H9 (cell line): ENCODE measurements at regions not wholly inside any gene's neighbourhood (a gene's known extent, or its start where the extent isn't known, plus 50 kb on each side); places are given as distances from the start of the nearest gene placed in this dataset.

ENCODE experiments used
- DNase-seq: peaks from one replicate; pipeline ENCODE4 v3.0.0-alpha.2; 2017
- H2AFZ ChIP-seq: one replicate; pipeline ENCODE4 v1.6.1; 2013; ENCODE audit warnings: mild to moderate bottlenecking, low read length, control low read depth, moderate library complexity
- H2AK5ac ChIP-seq: 2 replicates; pipeline ENCODE4 v1.6.1; 2013; ENCODE audit warnings: low read length, control low read depth, mixed read lengths; ENCODE audit not compliant: insufficient read length
- H2BK120ac ChIP-seq: one replicate; pipeline ENCODE4 v1.6.1; 2013; ENCODE audit warnings: low read depth, mild to moderate bottlenecking, low read length, control low read depth, inconsistent platforms; ENCODE audit not compliant: poor library complexity, severe bottlenecking
- H2BK12ac ChIP-seq: 2 replicates; pipeline ENCODE4 v1.6.1; 2013; ENCODE audit warnings: low read length, control low read depth, mixed read lengths, low read depth; ENCODE audit not compliant: insufficient read length
- H2BK15ac ChIP-seq: 2 replicates; pipeline ENCODE4 v1.6.1; 2013; ENCODE audit warnings: low read depth, low read length, control low read depth
- H2BK20ac ChIP-seq: one replicate; pipeline ENCODE4 v1.6.1; 2013; ENCODE audit warnings: low read depth, mild to moderate bottlenecking, low read length, control low read depth, inconsistent platforms; ENCODE audit not compliant: poor library complexity, severe bottlenecking
- H2BK5ac ChIP-seq: 2 replicates; pipeline ENCODE4 v1.6.1; 2013; ENCODE audit warnings: low read length, control low read depth, mixed read lengths; ENCODE audit not compliant: insufficient read length
- H3K14ac ChIP-seq: 2 replicates; pipeline ENCODE4 v1.6.1; 2013; ENCODE audit warnings: low read length, control low read depth; ENCODE audit not compliant: insufficient read depth
- H3K18ac ChIP-seq: 2 replicates; pipeline ENCODE4 v1.6.1; 2013; ENCODE audit warnings: low read depth, mild to moderate bottlenecking, mixed read lengths, low read length, control low read depth; ENCODE audit not compliant: insufficient read length
- H3K23ac ChIP-seq: 2 replicates; pipeline ENCODE4 v1.6.1; 2013; ENCODE audit warnings: low read length, control low read depth, mixed read lengths, low read depth; ENCODE audit not compliant: insufficient read length
- H3K23me2 ChIP-seq: 2 replicates; pipeline ENCODE4 v1.6.1; 2013; ENCODE audit warnings: low read depth, mild to moderate bottlenecking, mixed read lengths, low read length, control low read depth; ENCODE audit not compliant: insufficient read length, poor library complexity, severe bottlenecking
- H3K27ac ChIP-seq: 2 replicates; pipeline ENCODE4 v1.5.1; 2013; ENCODE audit warnings: low read length, control low read depth, mixed read lengths, low read depth; ENCODE audit not compliant: insufficient read length
- H3K27me3 ChIP-seq: 2 replicates; pipeline ENCODE4 v1.6.1; 2013; ENCODE audit warnings: low read length, control low read depth, inconsistent platforms; ENCODE audit not compliant: insufficient read depth
- H3K4ac ChIP-seq: 2 replicates; pipeline ENCODE4 v1.6.1; 2013; ENCODE audit warnings: low read depth, mild to moderate bottlenecking, control low read depth, inconsistent platforms, low read length, moderate library complexity
- H3K4me1 ChIP-seq: 2 replicates; pipeline ENCODE4 v1.6.1; 2013; ENCODE audit warnings: low read length, control low read depth, inconsistent platforms; ENCODE audit not compliant: insufficient read depth
- H3K4me2 ChIP-seq: 2 replicates; pipeline ENCODE4 v1.6.1; 2013; ENCODE audit warnings: low read length, control low read depth, mixed read lengths; ENCODE audit not compliant: insufficient read length, insufficient read depth
- H3K56ac ChIP-seq: 2 replicates; pipeline ENCODE4 v1.6.1; 2013; ENCODE audit warnings: low read depth, mild to moderate bottlenecking, mixed read lengths, low read length, control low read depth; ENCODE audit not compliant: insufficient read length
- H3K79me1 ChIP-seq: 2 replicates; pipeline ENCODE4 v1.6.1; 2013; ENCODE audit warnings: low read depth, mild to moderate bottlenecking, moderate library complexity, low read length, control low read depth, inconsistent platforms; ENCODE audit not compliant: insufficient read depth, poor library complexity, severe bottlenecking
- H3K79me2 ChIP-seq: 2 replicates; pipeline ENCODE4 v1.6.1; 2013; ENCODE audit warnings: low read length, control low read depth, inconsistent platforms; ENCODE audit not compliant: insufficient read depth
- H3K9ac ChIP-seq: 2 replicates; pipeline ENCODE4 v1.6.1; 2013; ENCODE audit warnings: low read length, control low read depth, mixed read lengths; ENCODE audit not compliant: insufficient read length; ENCODE audit errors: extremely low read depth
- H3K9me3 ChIP-seq: one replicate; pipeline ENCODE4 v1.6.1; 2013; ENCODE audit warnings: low read depth, low read length, inconsistent platforms; ENCODE audit not compliant: control insufficient read depth
- H3T11ph ChIP-seq: one replicate; pipeline ENCODE4 v1.6.1; 2013; ENCODE audit warnings: mild to moderate bottlenecking, low read length, control low read depth, inconsistent platforms
- H4K20me1 ChIP-seq: one replicate; pipeline ENCODE4 v1.6.1; 2013; ENCODE audit not compliant: control insufficient read depth, insufficient read length, insufficient read depth
- H4K5ac ChIP-seq: 2 replicates; pipeline ENCODE4 v1.6.1; 2013; ENCODE audit warnings: low read depth, mild to moderate bottlenecking, mixed read lengths, low read length, control low read depth; ENCODE audit not compliant: insufficient read length
- H4K8ac ChIP-seq: replicated peaks from 2 replicates; pipeline ENCODE4 v1.6.1; 2013; ENCODE audit warnings: low read length, control low read depth, mixed read lengths, low read depth; ENCODE audit not compliant: insufficient read length
- H4K91ac ChIP-seq: 2 replicates; pipeline ENCODE4 v1.6.1; 2013; ENCODE audit warnings: low read depth, mild to moderate bottlenecking, moderate library complexity, mixed read lengths, low read length, control low read depth; ENCODE audit not compliant: insufficient read length
- H3K27ac Mint-ChIP-seq, 3 experiments: 2 replicates in 2 of 3; 3 replicates in 1 of 3; pipeline ENCODE4 v1.8.0; 2020 to 2021; ENCODE audit warnings: mixed read lengths in 3 of 3, mild to moderate bottlenecking in 1 of 3, moderate library complexity in 1 of 3
- H3K27me3 Mint-ChIP-seq: 2 replicates; pipeline ENCODE4 v1.8.0; 2021; ENCODE audit warnings: low read depth, mild to moderate bottlenecking, moderate library complexity, mixed read lengths
- H3K36me3 Mint-ChIP-seq, 3 experiments: 2 replicates in 2 of 3; 3 replicates in 1 of 3; pipeline ENCODE4 v1.8.0; 2020 to 2021; ENCODE audit warnings: low read depth in 3 of 3, mixed read lengths in 3 of 3; ENCODE audit not compliant: insufficient read depth in 1 of 3
- H3K4me1 Mint-ChIP-seq, 2 experiments: 2 replicates each; pipeline ENCODE4 v1.8.0; 2020; ENCODE audit warnings: mixed read lengths in 2 of 2
- H3K4me3 Mint-ChIP-seq, 2 experiments: 2 replicates in 1 of 2; 3 replicates in 1 of 2; pipeline ENCODE4 v1.8.0; 2020 to 2021; ENCODE audit warnings: mild to moderate bottlenecking in 2 of 2, mixed read lengths in 2 of 2, moderate library complexity in 1 of 2
- H3K9me3 Mint-ChIP-seq, 2 experiments: 2 replicates in 1 of 2; 3 replicates in 1 of 2; pipeline ENCODE4 v1.8.0; 2020; ENCODE audit warnings: mild to moderate bottlenecking in 2 of 2, mixed read lengths in 2 of 2, moderate library complexity in 1 of 2
- CTCF ChIP-seq: fragments of 200-600 bp; sonication (generic); conservative IDR thresholded peaks from 3 replicates; pipeline ENCODE4 v1.8.0; 2021; ENCODE audit warnings: antibody characterized with exemption, mild to moderate bottlenecking
- WGBS: extraction: QIAGEN DNeasy Blood & Tissue Kit; methylation state at CpG from one replicate; pipeline ENCODE4 v1.1.7; 2013; ENCODE audit warnings: missing lambda C conversion rate, low lambda C conversion rate, mixed read lengths; ENCODE audit not compliant: insufficient read length; ENCODE audit errors: extremely low coverage; 5-methylcytosine and 5-hydroxymethylcytosine counted together

- Mint-ChIP-seq H3K36me3 (no peaks in the 10 kb centered on the region), H3K4me1 (peaks cover 2 to 3% of the 10 kb centered on the region in 2 experiments; a peak in 2 of 4 replicates), H3K27me3 (peaks cover 27% of the 10 kb centered on the region), H3K27ac (no peak overlapping the region), H3K4me3 (no peak overlapping the region), H3K9me3 (no peaks in the 10 kb centered on the region; a peak in 1 of 5 replicates)
- no peak overlapping the region for H3K27ac ChIP-seq
- no peak overlapping the region for H2AK5ac ChIP-seq
- H3K9ac ChIP-seq, result no peak overlapping the region
- H3T11ph ChIP-seq, result no peak overlapping the region
- no peaks in the 10 kb centered on the region for H3K79me2 ChIP-seq
- no peak overlapping the region for H3K4ac ChIP-seq
- no peaks in the 10 kb centered on the region for H3K9me3 ChIP-seq
- no peak overlapping the region for H3K4me2 ChIP-seq
- H3K23me2 ChIP-seq, result no peaks in the 10 kb centered on the region
- H3K18ac ChIP-seq, result no peak overlapping the region
- no peak overlapping the region for H2BK5ac ChIP-seq
- H3K14ac ChIP-seq, result no peak overlapping the region
- H3K56ac ChIP-seq, result no peak overlapping the region
- no CpG with 5 or more reads among the region's 4 CpGs for WGBS
- H2AFZ ChIP-seq, result no peak overlapping the region
- no peak for TF ChIP-seq CTCF
- no peak overlapping the region for H2BK15ac ChIP-seq
- no peak overlapping the region for H4K5ac ChIP-seq
- no peak overlapping the region for H2BK12ac ChIP-seq
- H2BK20ac ChIP-seq, result no peak overlapping the region
- H3K79me1 ChIP-seq, result no peaks in the 10 kb centered on the region
- no peak overlapping the region for H3K23ac ChIP-seq
- no peaks in the 10 kb centered on the region for H4K20me1 ChIP-seq
- H4K91ac ChIP-seq, result no peak overlapping the region
- H4K8ac ChIP-seq, result no peak overlapping the region
- no peak overlapping the region for H2BK120ac ChIP-seq
- H3K4me1 ChIP-seq, result no peaks in the 10 kb centered on the region
- DNase-seq, result no peak
- no peaks in the 10 kb centered on the region for H3K27me3 ChIP-seq
Measured at GRCh38 chr2:122203523-122203922, 448.1 kb downstream of the TSN start.
